ENCODE measurements at regions not wholly inside any gene's neighbourhood (a gene's known extent, or its start where the extent isn't known, plus 50 kb on each side); places are given as distances from the start of the nearest gene placed in this dataset.

GRCh38 chr7:46939558-46939957, 642.4 kb downstream of the TNS3 start:
- no peak for DNase-seq (ENCODE audit: extremely low spot score, unreplicated experiment)
- Mint-ChIP-seq H3K9me3 (peaks cover 5% of the 10 kb centered on the region), H3K27me3 (no peaks in the 10 kb centered on the region), H3K36me3 (no peaks in the 10 kb centered on the region), H3K4me1 (ENCODE audit: unreplicated experiment) (peaks cover 6% of the 10 kb centered on the region), H3K4me3 (no peak overlapping the region), H3K27ac (no peak overlapping the region)
- no peak for TF ChIP-seq CTCF (conservative IDR thresholded peaks at IDR 0.05)

- Mint-ChIP-seq H3K27ac (no peak overlapping the region), H3K36me3 (no peaks in the 10 kb centered on the region), H3K4me1 (ENCODE audit: unreplicated experiment) (peaks cover 10% of the 10 kb centered on the region), H3K4me3 (no peak overlapping the region), H3K9me3 (peaks cover 5% of the 10 kb centered on the region), H3K27me3 (no peaks in the 10 kb centered on the region)
- no peak for DNase-seq (ENCODE audit: extremely low spot score, unreplicated experiment)
- no peak for TF ChIP-seq CTCF (conservative IDR thresholded peaks at IDR 0.05)
Measured at GRCh38 chr7:46939089-46939488, 642.8 kb downstream of the TNS3 start.

GRCh38 chr7:46937826-46938225, 644.1 kb downstream of the TNS3 start:
- H3K4me1 Mint-ChIP-seq (ENCODE audit: unreplicated experiment), result peaks cover 9% of the 10 kb centered on the region
- no peak for TF ChIP-seq CTCF (conservative IDR thresholded peaks at IDR 0.05)
- H3K4me3 Mint-ChIP-seq, result no peak overlapping the region
- H3K36me3 Mint-ChIP-seq, result no peaks in the 10 kb centered on the region
- H3K9me3 Mint-ChIP-seq, result peaks cover 5% of the 10 kb centered on the region
- no peak overlapping the region for H3K27ac Mint-ChIP-seq
- no peaks in the 10 kb centered on the region for H3K27me3 Mint-ChIP-seq
- no peak for DNase-seq (ENCODE audit: extremely low spot score, unreplicated experiment)

- Mint-ChIP-seq H3K27me3 (no peaks in the 10 kb centered on the region), H3K4me1 (ENCODE audit: unreplicated experiment) (peaks cover 18% of the 10 kb centered on the region), H3K27ac (no peak overlapping the region), H3K36me3 (no peaks in the 10 kb centered on the region), H3K4me3 (no peak overlapping the region), H3K9me3 (peaks cover 5% of the 10 kb centered on the region)
- no peak for DNase-seq (ENCODE audit: extremely low spot score, unreplicated experiment)
- no peak for TF ChIP-seq CTCF (conservative IDR thresholded peaks at IDR 0.05)
Measured at GRCh38 chr7:46934198-46934825, 647.6 kb downstream of the TNS3 start.

GRCh38 chr7:46933596-46933995, 648.3 kb downstream of the TNS3 start:
- peaks cover 5% of the 10 kb centered on the region for H3K9me3 Mint-ChIP-seq
- H3K27ac Mint-ChIP-seq, result no peak overlapping the region
- no peak for TF ChIP-seq CTCF (conservative IDR thresholded peaks at IDR 0.05)
- DNase-seq (ENCODE audit: extremely low spot score, unreplicated experiment), result no peak
- peaks cover 18% of the 10 kb centered on the region for H3K4me1 Mint-ChIP-seq (ENCODE audit: unreplicated experiment)
- H3K36me3 Mint-ChIP-seq, result no peaks in the 10 kb centered on the region
- H3K27me3 Mint-ChIP-seq, result no peaks in the 10 kb centered on the region
- no peak overlapping the region for H3K4me3 Mint-ChIP-seq
